A549 (cell line): ENCODE measurements at regions not wholly inside any gene's neighbourhood (a gene's known extent, or its start where the extent isn't known, plus 50 kb on each side); places are given as distances from the start of the nearest gene placed in this dataset.

Experiments used
- ATAC-seq, 2 experiments: fragments of 200-7000 bp in 1 of 2; fragments of >200 bp in 1 of 2; cut with Nextera tagmentation in 1 of 2; cut with Tn5 transposase in 1 of 2; 3 replicates each; pipeline versions ENCODE4 v1.8.0 to v1.9.1; 2018 to 2020; ENCODE audit warnings: mild to moderate bottlenecking in 1 of 2, moderate library complexity in 1 of 2
- CTCF ChIA-PET: fragments of 300-600 bp; sonication (Branson Sonifier 250); formaldehyde crosslinking; extraction: SDS; loops from one replicate; lab custom pipeline; 2021; ENCODE audit warnings: antibody characterized with exemption, inconsistent platforms; lab: Yijun Ruan, JAX
- POLR2A ChIA-PET: fragments of 350-600 bp; formaldehyde crosslinking; extraction: SDS; loops from one replicate; lab custom pipeline; 2021; ENCODE audit warnings: antibody characterized with exemption, inconsistent platforms; lab: Yijun Ruan, JAX
- DNase-seq, 2 experiments: peaks; one replicate each; pipeline versions ENCODE4 v3.0.0 to v3.0.0-alpha.2; 2011 to 2016; ENCODE audit warnings: low read depth in 1 of 2, low spot score in 1 of 2
- FAIRE-seq: peaks from 2 replicates; lab custom pipeline; 2011; peaks lifted over from hg19 to GRCh38; lab: Jason Lieb, UNC
- H3K27ac ChIP-seq, 2 experiments: fragments of >200 bp; sonication (Bioruptor Twin); formaldehyde crosslinking; 3 replicates each; pipeline ENCODE4 v1.5.1; 2016 to 2017
- H3K4me1 ChIP-seq: fragments of >200 bp; sonication (Bioruptor Twin); formaldehyde crosslinking; 3 replicates; pipeline ENCODE4 v1.6.1; 2016
- H3K4me2 ChIP-seq: fragments of >200 bp; sonication (Bioruptor Twin); formaldehyde crosslinking; 3 replicates; pipeline ENCODE4 v1.6.1; 2016
- H3K4me3 ChIP-seq: fragments of >200 bp; sonication (Bioruptor Twin); formaldehyde crosslinking; 3 replicates; pipeline ENCODE4 v1.5.1; 2016
- H3K9me3 ChIP-seq: fragments of >200 bp; sonication (Bioruptor Twin); formaldehyde crosslinking; 3 replicates; pipeline ENCODE4 v1.6.1; 2016
- CBX2 ChIP-seq: fragments of 200-600 bp; sonication (generic); IDR thresholded peaks from 2 replicates; pipeline ENCODE4 v1.6.1; 2016; ENCODE audit warnings: low read depth, mild to moderate bottlenecking, borderline replicate concordance
- CBX8 ChIP-seq: fragments of 200-600 bp; sonication (generic); IDR thresholded peaks from 2 replicates; pipeline ENCODE4 v1.6.1; 2016
- CEBPB ChIP-seq, 2 experiments: fragments of >200 bp in 1 of 2; sonication (Bioruptor Twin) in 1 of 2; formaldehyde crosslinking in 1 of 2; IDR thresholded peaks; 2 replicates each; pipeline ENCODE4 v1.6.1; 2012 to 2016
- ESRRA ChIP-seq: fragments of 150-350 bp; IDR thresholded peaks from 2 replicates; pipeline ENCODE4 v1.6.1; 2014; ENCODE audit warnings: mild to moderate bottlenecking, low read length, borderline replicate concordance
- FOSB ChIP-seq: fragments of 250-450 bp; sonication (Bioruptor Pico); IDR thresholded peaks from 2 replicates; pipeline ENCODE4 v1.5.0; 2020; ENCODE audit warnings: mild to moderate bottlenecking, moderate library complexity
- GATA3 ChIP-seq: IDR thresholded peaks from 2 replicates; pipeline ENCODE4 v1.6.1; 2012; ENCODE audit warnings: borderline replicate concordance
- HOXB13 ChIP-seq: fragments of 250-450 bp; sonication (Bioruptor Pico); IDR thresholded peaks from 2 replicates; pipeline ENCODE4 v1.5.0; 2020; ENCODE audit warnings: low read depth, mild to moderate bottlenecking, moderate library complexity
- JUNB ChIP-seq: fragments of >200 bp; sonication (Bioruptor Twin); formaldehyde crosslinking; IDR thresholded peaks from 2 replicates; pipeline ENCODE4 v1.6.1; 2016
- KDM1A ChIP-seq: fragments of 200-600 bp; sonication (generic); IDR thresholded peaks from 2 replicates; pipeline ENCODE4 v1.6.1; 2016; ENCODE audit warnings: low read depth, mild to moderate bottlenecking
- KDM5A ChIP-seq: fragments of 200-600 bp; sonication (generic); IDR thresholded peaks from 2 replicates; pipeline ENCODE4 v1.6.1; 2016; ENCODE audit warnings: antibody characterized with exemption, mild to moderate bottlenecking
- MAFK ChIP-seq: fragments of 450-650 bp; IDR thresholded peaks from 2 replicates; pipeline ENCODE4 v1.6.1; 2014; ENCODE audit not compliant: partially characterized antibody
- NFE2L2 ChIP-seq: fragments of 150-350 bp; conservative IDR thresholded peaks from 2 replicates; pipeline ENCODE4 v1.6.1; 2014; ENCODE audit warnings: low read length
- NR3C1 ChIP-seq: fragments of >200 bp; sonication (Bioruptor Twin); formaldehyde crosslinking; IDR thresholded peaks from 3 replicates; pipeline ENCODE4 v1.6.1; 2017
- RNF2 ChIP-seq: fragments of 200-600 bp; sonication (generic); IDR thresholded peaks from 2 replicates; pipeline ENCODE4 v1.6.1; 2016; ENCODE audit warnings: low read depth, mild to moderate bottlenecking, antibody characterized with exemption, moderate library complexity, borderline replicate concordance
- SMC3 ChIP-seq: fragments of >200 bp; sonication (Bioruptor Twin); formaldehyde crosslinking; IDR thresholded peaks from 3 replicates; pipeline ENCODE4 v1.6.1; 2018; ENCODE audit warnings: inconsistent platforms
- SREBF2 ChIP-seq: fragments of 450-650 bp; IDR thresholded peaks from 2 replicates; pipeline ENCODE4 v1.6.1; 2014; ENCODE audit warnings: mild to moderate bottlenecking, moderate library complexity
- WGBS: methylation state at CpG from one replicate; pipeline ENCODE4 v1.1.6; 2017; ENCODE audit errors: missing lambda C conversion rate; 5-methylcytosine and 5-hydroxymethylcytosine counted together
- TF ChIP-seq, protein P1 (sequence below): IDR thresholded peaks from 2 replicates; pipeline ENCODE4 v1.6.1; 2012
- TF ChIP-seq, protein P2 (sequence below): fragments of 150-350 bp; IDR thresholded peaks from 2 replicates; pipeline ENCODE4 v1.6.1; 2014; ENCODE audit warnings: low read depth, mild to moderate bottlenecking, low read length
- TF ChIP-seq, protein P3 (sequence below): IDR thresholded peaks from 2 replicates; pipeline ENCODE4 v1.6.1; 2012; ENCODE audit warnings: low read depth, borderline replicate concordance
- TF ChIP-seq, protein P4 (sequence below): fragments of >200 bp; sonication (Bioruptor Twin); formaldehyde crosslinking; IDR thresholded peaks from 2 replicates; pipeline ENCODE4 v1.6.1; 2016
- TF ChIP-seq, protein P5 (sequence below): fragments of 250-450 bp; sonication (Bioruptor Pico); IDR thresholded peaks from 2 replicates; pipeline ENCODE4 v1.5.0; 2020; ENCODE audit warnings: low read depth, mild to moderate bottlenecking, moderate library complexity
- TF ChIP-seq, protein P6 (sequence below): IDR thresholded peaks from 2 replicates; pipeline ENCODE4 v1.6.1; 2012
- TF ChIP-seq, protein P7 (sequence below): fragments of 450-650 bp; IDR thresholded peaks from 2 replicates; pipeline ENCODE4 v1.6.1; 2014; ENCODE audit warnings: antibody characterized with exemption

DNA sequence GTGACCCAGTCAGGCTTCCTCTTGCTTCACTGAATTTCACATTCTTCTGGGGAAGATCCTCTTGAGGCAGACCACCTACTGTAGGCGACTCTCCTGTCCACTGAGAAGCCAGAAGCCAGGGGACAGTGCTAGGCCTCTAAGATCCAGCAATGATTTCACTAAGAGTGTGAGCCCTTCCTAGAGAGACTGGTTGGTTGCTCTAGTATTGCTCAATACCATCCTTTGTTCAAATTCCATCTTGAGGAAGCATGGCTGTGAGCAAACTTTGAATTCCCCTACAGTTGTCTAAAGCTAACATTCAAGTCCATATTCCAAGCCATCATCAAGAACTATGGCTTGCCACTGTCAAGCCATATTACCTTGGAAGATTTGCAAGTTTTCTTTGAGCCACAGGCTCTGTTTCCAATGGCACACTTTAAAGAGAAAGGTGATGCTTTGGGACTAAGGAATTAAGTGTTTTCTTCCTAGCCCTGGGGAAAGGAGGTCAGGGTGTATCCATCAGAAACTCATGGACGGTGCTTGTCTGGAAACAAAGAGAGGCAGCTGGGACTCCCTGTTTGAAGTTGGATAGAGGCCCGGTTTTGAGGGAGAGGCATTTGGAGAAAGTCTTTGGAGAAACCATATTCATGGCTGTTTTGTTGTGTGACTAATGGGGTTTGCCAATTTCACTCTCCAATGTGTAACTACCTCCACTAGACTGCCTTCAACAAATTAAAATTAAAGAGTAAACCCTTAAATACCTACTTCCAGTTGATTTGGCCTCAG lies 1217.9 kb downstream of the VRK1 start (continued):
- TF ChIP-seq, protein P1, sequence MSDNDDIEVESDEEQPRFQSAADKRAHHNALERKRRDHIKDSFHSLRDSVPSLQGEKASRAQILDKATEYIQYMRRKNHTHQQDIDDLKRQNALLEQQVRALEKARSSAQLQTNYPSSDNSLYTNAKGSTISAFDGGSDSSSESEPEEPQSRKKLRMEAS: no peak
- TF ChIP-seq GATA3 (no peak), KDM1A (no peak), RNF2 (no peak), NFE2L2 (no peak)
- TF ChIP-seq, protein P2, sequence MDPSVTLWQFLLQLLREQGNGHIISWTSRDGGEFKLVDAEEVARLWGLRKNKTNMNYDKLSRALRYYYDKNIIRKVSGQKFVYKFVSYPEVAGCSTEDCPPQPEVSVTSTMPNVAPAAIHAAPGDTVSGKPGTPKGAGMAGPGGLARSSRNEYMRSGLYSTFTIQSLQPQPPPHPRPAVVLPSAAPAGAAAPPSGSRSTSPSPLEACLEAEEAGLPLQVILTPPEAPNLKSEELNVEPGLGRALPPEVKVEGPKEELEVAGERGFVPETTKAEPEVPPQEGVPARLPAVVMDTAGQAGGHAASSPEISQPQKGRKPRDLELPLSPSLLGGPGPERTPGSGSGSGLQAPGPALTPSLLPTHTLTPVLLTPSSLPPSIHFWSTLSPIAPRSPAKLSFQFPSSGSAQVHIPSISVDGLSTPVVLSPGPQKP: no peak

DNA sequence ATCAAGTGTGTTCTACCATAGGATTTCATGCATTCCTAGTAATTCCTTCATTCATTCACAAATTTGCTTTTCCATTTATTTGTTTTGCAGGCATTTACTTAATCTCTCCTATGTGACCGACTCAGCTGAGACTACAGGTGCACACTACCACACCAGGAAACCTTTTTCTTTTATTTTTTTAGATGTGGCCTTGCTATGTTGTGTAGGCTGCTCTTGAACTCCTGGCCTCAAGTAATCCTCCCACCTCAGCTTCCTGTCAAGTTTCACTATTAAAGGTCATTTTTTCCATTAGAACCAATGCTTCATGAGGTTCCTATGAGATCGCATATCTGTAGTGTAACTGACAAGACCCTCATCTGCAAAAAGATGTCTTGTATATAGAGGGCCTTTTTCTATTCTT lies 1218.7 kb downstream of the VRK1 start:
- no peak for FAIRE-seq
- TF ChIP-seq, protein P3, sequence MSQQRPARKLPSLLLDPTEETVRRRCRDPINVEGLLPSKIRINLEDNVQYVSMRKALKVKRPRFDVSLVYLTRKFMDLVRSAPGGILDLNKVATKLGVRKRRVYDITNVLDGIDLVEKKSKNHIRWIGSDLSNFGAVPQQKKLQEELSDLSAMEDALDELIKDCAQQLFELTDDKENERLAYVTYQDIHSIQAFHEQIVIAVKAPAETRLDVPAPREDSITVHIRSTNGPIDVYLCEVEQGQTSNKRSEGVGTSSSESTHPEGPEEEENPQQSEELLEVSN: no peak
- TF ChIP-seq, all 56 proteins: peak for 0
- no peak overlapping the region for H3K4me3 ChIP-seq
- CTCF ChIA-PET: no interaction called here
- no peaks in the 10 kb centered on the region for H3K4me1 ChIP-seq
- POLR2A ChIA-PET: no interaction called here
- DNase-seq (no peak), ATAC-seq (no peak)
- no peak overlapping the region for H3K27ac ChIP-seq
- H3K4me2 ChIP-seq: no peak overlapping the region
- WGBS: 33% methylated on average over 2 of the region's 2 CpGs
- no peaks in the 10 kb centered on the region for H3K9me3 ChIP-seq

DNA sequence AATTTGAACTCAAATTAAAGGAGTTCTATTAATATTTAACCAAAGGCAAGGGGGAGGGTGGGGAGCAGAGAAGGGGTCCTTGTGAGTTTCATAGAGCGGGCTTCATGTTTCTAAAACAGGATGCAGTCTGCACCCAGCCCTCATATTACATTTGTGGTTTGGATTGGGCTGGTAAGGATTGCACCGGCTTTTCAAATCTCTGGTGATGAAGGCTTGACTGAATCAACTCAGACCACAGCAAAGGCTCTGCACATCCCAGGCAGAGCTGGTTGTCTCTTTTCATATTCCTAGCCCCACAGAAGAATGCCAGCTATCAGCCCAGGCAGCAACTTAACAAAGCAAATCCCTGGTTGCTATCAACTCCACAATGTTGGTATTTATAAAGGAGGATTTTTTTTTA lies 1221.4 kb downstream of the VRK1 start:
- ATAC-seq (no peak), DNase-seq (no peak), FAIRE-seq (no peak)
- no peak overlapping the region for H3K4me2 ChIP-seq
- H3K9me3 ChIP-seq: no peaks in the 10 kb centered on the region
- CTCF ChIA-PET: no interaction called here
- TF ChIP-seq CEBPB (IDR thresholded peaks at IDR 0.05) (no peak), KDM5A (no peak), CBX8 (no peak), NFE2L2 (no peak), KDM1A (no peak), FOSB (CRISPR knock-in tag) (no peak), SREBF2 (no peak), NR3C1 (no peak), SMC3 (no peak), HOXB13 (CRISPR knock-in tag) (no peak), MAFK (no peak), ESRRA (no peak), JUNB (no peak), CBX2 (no peak)
- TF ChIP-seq, protein P4, sequence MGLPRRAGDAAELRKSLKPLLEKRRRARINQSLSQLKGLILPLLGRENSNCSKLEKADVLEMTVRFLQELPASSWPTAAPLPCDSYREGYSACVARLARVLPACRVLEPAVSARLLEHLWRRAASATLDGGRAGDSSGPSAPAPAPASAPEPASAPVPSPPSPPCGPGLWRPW: no peak
- TF ChIP-seq, protein P5, sequence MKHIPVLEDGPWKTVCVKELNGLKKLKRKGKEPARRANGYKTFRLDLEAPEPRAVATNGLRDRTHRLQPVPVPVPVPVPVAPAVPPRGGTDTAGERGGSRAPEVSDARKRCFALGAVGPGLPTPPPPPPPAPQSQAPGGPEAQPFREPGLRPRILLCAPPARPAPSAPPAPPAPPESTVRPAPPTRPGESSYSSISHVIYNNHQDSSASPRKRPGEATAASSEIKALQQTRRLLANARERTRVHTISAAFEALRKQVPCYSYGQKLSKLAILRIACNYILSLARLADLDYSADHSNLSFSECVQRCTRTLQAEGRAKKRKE: no peak
- TF ChIP-seq, protein P6, sequence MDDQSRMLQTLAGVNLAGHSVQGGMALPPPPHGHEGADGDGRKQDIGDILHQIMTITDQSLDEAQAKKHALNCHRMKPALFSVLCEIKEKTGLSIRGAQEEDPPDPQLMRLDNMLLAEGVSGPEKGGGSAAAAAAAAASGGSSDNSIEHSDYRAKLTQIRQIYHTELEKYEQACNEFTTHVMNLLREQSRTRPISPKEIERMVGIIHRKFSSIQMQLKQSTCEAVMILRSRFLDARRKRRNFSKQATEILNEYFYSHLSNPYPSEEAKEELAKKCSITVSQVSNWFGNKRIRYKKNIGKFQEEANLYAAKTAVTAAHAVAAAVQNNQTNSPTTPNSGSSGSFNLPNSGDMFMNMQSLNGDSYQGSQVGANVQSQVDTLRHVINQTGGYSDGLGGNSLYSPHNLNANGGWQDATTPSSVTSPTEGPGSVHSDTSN: no peak
- TF ChIP-seq, protein P1: no peak
- TF ChIP-seq, protein P7, sequence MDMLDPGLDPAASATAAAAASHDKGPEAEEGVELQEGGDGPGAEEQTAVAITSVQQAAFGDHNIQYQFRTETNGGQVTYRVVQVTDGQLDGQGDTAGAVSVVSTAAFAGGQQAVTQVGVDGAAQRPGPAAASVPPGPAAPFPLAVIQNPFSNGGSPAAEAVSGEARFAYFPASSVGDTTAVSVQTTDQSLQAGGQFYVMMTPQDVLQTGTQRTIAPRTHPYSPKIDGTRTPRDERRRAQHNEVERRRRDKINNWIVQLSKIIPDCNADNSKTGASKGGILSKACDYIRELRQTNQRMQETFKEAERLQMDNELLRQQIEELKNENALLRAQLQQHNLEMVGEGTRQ: no peak
- POLR2A ChIA-PET: no interaction called here
- H3K4me1 ChIP-seq: no peaks in the 10 kb centered on the region
- H3K4me3 ChIP-seq: no peak overlapping the region
- no peak overlapping the region for H3K27ac ChIP-seq
- 0% methylated on average over 2 of the region's 2 CpGs for WGBS
